ENCODE measurements at regions not wholly inside any gene's neighbourhood (a gene's known extent, or its start where the extent isn't known, plus 50 kb on each side); places are given as distances from the start of the nearest gene placed in this dataset.

- no peaks in the 10 kb centered on the region for H3K36me3 ChIP-seq (ENCODE audit: control insufficient read depth, insufficient read depth, low read length)
- WGBS, 2 experiments (ENCODE audit: insufficient coverage in 1 of 2, insufficient read length in 1 of 2): 83 to 94% methylated on average over 1 to 2 of the region's 2 CpGs
- H3K27me3 Mint-ChIP-seq (ENCODE audit: insufficient read depth): no peaks in the 10 kb centered on the region
- no peak overlapping the region for H3K9ac ChIP-seq (ENCODE audit: extremely low read depth, low read length, poor library complexity, severe bottlenecking)
- peaks cover 6% of the 10 kb centered on the region for H3K4me1 ChIP-seq (ENCODE audit: control insufficient read depth, insufficient read depth, low read length)
- no peaks in the 10 kb centered on the region for H3K9me3 ChIP-seq (ENCODE audit: control insufficient read depth, low read length)
- no peak for DNase-seq
- H3K36me3 Mint-ChIP-seq (ENCODE audit: low read depth): no peaks in the 10 kb centered on the region
- no peak overlapping the region for H3K27ac Mint-ChIP-seq
- no peaks in the 10 kb centered on the region for H3K9me3 Mint-ChIP-seq
- no peaks in the 10 kb centered on the region for H3K27me3 ChIP-seq (ENCODE audit: control insufficient read depth, insufficient read depth, low read length, poor library complexity, severe bottlenecking)
- no peak overlapping the region for H3K27ac ChIP-seq (ENCODE audit: low read depth, low read length)
- TF ChIP-seq CTCF (conservative IDR thresholded peaks at IDR 0.05): no peak
- no peak overlapping the region for H3K4me3 Mint-ChIP-seq
- no peak overlapping the region for H3K4me3 ChIP-seq (ENCODE audit: low read length)
- H3K4me1 Mint-ChIP-seq: peaks cover 4% of the 10 kb centered on the region
These were observed 117.7 kb upstream of the FER start for GRCh38 chr5:108629779-108630528.

- H3K4me1 ChIP-seq (ENCODE audit: control insufficient read depth, insufficient read depth, low read length): peaks cover 6% of the 10 kb centered on the region
- H3K4me3 ChIP-seq (ENCODE audit: low read length): no peak overlapping the region
- no peak overlapping the region for H3K9ac ChIP-seq (ENCODE audit: extremely low read depth, low read length, poor library complexity, severe bottlenecking)
- H3K36me3 ChIP-seq (ENCODE audit: control insufficient read depth, insufficient read depth, low read length): no peaks in the 10 kb centered on the region
- H3K27me3 ChIP-seq (ENCODE audit: control insufficient read depth, insufficient read depth, low read length, poor library complexity, severe bottlenecking): no peaks in the 10 kb centered on the region
- H3K36me3 Mint-ChIP-seq (ENCODE audit: low read depth): no peaks in the 10 kb centered on the region
- H3K27ac ChIP-seq (ENCODE audit: low read depth, low read length): no peak overlapping the region
- no peaks in the 10 kb centered on the region for H3K27me3 Mint-ChIP-seq (ENCODE audit: insufficient read depth)
- peaks cover 4% of the 10 kb centered on the region for H3K4me1 Mint-ChIP-seq
- no peak overlapping the region for H3K27ac Mint-ChIP-seq
- DNase-seq: no peak
- H3K9me3 ChIP-seq (ENCODE audit: control insufficient read depth, low read length): no peaks in the 10 kb centered on the region
- no peaks in the 10 kb centered on the region for H3K9me3 Mint-ChIP-seq
- 96% methylated on average over 2 of the region's 2 CpGs; no CpG with 5 or more reads in 1 of the 2 experiments for WGBS, 2 experiments (ENCODE audit: insufficient coverage in 1 of 2, insufficient read length in 1 of 2)
- H3K4me3 Mint-ChIP-seq: no peak overlapping the region
- TF ChIP-seq CTCF (conservative IDR thresholded peaks at IDR 0.05): no peak
These were observed 122.0 kb upstream of the FER start for GRCh38 chr5:108625654-108626053.

- H3K36me3 Mint-ChIP-seq (ENCODE audit: low read depth): no peaks in the 10 kb centered on the region
- no peak overlapping the region for H3K27ac Mint-ChIP-seq
- no peak overlapping the region for H3K4me3 Mint-ChIP-seq
- Histone ChIP-seq H3K36me3 (ENCODE audit: control insufficient read depth, insufficient read depth, low read length) (no peaks in the 10 kb centered on the region), H3K9ac (ENCODE audit: extremely low read depth, low read length, poor library complexity, severe bottlenecking) (no peak overlapping the region), H3K9me3 (ENCODE audit: control insufficient read depth, low read length) (no peaks in the 10 kb centered on the region), H3K4me1 (ENCODE audit: control insufficient read depth, insufficient read depth, low read length) (peaks cover 6% of the 10 kb centered on the region), H3K4me3 (ENCODE audit: low read length) (no peak overlapping the region), H3K27me3 (ENCODE audit: control insufficient read depth, insufficient read depth, low read length, poor library complexity, severe bottlenecking) (no peaks in the 10 kb centered on the region), H3K27ac (ENCODE audit: low read depth, low read length) (no peak overlapping the region)
- H3K4me1 Mint-ChIP-seq: peaks cover 4% of the 10 kb centered on the region
- no peaks in the 10 kb centered on the region for H3K9me3 Mint-ChIP-seq
- no peak for DNase-seq
- TF ChIP-seq CTCF (conservative IDR thresholded peaks at IDR 0.05): no peak
- H3K27me3 Mint-ChIP-seq (ENCODE audit: insufficient read depth): no peaks in the 10 kb centered on the region
These were observed 123.9 kb upstream of the FER start for GRCh38 chr5:108623826-108624225.
